ENCODE measurements at regions not wholly inside any gene's neighbourhood (a gene's known extent, or its start where the extent isn't known, plus 50 kb on each side); places are given as distances from the start of the nearest gene placed in this dataset.
"Not testable (repeated sequence)": the region's sequence is repeated elsewhere in the genome, so short reads cannot be mapped to it uniquely, and the experiment has no call there.

DNA sequence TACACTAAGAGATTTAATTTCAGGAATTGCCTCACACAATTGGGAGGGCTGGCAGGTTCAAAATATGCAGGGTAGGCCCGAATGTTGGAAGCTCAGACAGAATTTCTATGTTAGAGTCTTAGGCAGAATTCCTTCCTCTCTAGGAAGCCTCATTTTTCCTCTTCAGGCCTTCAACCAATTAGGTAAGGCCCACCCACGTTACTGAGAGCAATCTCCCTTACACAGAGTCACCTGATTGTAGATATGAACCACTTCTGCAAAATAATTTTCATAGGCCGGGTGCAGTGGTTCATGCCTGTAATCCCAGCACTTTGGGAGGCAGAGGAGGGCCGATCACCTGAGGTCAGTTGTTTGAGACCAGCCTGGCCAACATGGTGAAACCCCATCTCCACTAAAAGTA, 50.2 kb upstream of the HIVEP1 start:
- DNase-seq = no peak

DNA sequence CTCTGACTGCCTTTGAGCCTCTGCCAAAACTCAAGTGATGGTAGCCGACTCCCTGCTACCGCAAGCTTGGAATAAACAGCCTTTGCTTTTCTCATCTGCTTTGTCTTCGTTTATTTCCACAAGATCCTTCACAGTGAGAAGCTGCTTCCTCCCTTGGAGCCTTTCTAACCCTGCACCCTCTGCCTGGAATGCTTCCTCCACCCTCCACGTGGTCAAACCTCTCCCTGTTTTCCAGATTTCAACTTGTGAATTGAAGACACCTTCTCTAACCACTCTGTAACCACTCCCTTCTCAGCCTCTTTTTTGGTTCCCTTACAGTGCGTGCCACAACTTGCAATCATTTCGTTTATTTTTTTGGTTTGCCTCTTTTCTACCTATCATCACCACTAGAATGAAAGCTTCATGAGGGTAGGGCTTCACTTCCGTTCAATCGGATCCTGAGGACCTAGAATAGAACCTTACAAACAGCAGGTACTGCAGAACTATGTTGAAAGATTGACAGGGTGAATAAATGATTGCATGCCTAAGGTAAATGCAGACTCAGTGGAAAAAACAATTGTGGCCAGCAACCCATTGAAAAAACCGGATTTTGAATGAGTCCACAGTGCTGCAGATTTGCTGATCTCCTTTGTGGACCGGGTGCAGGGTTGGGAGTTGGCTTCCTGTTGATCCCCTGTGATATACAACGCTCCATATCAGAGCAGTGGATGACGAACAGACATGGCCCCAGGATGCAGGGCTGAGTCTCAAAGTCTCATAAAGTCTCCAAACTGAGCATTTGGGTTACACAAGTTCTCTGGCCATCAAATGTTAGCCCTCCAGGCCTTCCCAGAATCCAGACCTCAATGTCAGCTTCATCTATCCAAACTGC, 51.0 kb upstream of the HIVEP1 start:
- no peak for DNase-seq

DNA sequence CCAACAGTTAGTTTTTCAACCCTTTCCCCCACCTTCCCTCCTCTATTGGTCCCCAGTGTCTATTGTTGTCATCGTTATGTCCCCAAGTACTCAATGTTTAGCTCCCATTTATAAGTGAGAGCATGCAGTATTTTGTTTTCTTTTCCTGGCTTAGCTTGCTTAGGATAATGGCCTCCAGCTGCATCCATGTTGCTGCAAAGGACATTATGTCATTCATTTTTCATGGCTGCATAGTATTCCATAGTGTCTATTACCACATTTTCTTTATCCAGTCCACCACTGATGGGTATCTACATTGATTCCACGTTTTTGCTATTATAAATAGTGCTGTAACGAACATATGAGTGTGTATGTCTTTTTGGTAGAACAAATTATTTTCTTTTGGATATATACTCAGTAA, 55.3 kb upstream of the HIVEP1 start:
- DNase-seq = no peak

DNA sequence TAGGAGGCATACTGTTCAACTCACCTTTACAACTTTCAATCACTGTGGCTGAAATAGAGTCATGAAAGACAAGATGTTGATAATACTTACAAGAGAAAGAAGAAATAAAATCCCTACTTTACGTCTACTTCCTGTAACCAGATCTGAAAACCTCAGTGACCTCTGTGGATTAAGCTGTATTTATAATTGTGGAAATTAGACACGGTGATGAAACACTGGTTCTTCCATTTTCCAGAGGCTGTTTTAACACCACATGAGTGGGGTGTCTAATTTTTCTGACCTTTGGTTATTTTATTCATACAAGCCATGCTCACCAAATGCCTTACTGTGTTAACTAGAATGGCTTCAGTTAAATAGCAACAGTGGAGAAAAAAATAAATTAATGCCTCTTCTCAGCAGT, 58.5 kb upstream of the HIVEP1 start:
- no peak for DNase-seq

DNA sequence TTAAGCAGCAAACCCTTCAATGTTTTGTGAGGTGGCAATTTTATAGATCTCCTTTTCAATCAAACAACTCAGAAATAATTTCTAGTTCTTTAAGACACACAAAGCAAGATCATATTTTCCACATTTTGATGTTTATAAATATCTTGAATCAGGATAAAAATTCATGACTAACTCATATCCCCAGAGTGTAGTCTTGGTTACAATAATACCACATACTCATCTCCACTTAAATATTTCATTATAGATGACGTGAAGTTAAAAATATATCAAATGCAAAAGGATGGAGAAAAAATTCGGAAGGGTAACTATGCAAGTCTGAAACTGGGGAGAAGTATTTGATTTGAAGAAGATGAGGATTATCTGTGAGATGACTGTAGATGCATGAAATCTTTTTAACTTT, 59.8 kb upstream of the HIVEP1 start:
- DNase-seq = no peak

DNA sequence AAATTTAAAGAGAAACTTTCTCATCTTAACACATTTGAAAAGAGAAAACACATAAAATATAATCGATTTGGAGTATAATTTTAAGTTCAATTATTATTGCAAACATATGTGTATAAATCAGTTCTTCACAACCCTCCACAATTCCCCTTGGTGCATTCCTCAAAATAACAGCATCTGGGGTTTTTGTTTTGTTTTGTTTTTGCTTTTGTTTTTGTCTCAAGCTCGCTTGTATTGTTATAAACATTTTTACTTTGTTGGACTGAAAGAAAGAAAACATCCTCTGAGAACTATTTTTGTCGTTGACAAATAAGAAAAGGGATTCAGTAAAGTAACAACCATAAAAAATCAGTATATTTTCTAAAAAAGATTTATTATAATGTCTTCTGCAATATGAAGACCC, 60.2 kb upstream of the HIVEP1 start:
- no peak for DNase-seq

DNA sequence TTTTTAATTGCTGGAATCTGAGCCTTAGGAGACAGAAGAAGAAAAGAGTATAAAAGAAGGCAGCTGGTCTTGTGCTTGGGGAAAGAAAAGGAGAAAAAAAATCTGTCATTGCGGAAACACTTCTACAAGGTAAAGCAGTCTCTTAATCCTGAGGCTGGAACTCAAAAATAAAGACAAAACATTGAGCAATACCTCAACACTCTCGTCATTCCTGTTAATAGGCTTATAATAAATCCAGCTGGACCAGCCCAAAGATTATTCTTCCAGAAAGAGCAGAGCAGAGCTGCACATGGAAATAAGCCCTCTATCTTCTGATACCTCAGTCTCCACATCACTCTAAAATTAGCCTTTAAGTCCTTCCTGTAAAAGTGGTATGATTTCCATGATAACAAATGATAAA, 62.0 kb upstream of the HIVEP1 start:
- no peak for DNase-seq

DNA sequence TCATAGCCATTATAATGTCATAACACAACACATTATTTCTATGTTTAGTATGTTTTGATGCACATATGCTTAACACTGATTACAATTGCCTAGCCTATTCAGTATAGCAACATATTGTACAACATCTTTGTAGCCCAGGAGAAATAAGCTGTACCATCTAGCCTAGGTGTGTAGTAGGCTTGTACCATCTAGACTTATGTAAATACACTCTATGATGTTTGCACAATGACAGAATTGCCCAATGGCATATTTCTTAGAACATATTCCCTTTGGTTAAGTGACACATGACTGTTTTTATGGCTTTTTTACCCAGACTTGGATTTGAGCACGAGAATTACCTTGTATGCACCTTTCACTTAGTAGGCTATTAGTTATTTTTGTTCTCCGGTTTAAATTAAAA, 64.5 kb upstream of the HIVEP1 start:
- no peak for DNase-seq

DNA sequence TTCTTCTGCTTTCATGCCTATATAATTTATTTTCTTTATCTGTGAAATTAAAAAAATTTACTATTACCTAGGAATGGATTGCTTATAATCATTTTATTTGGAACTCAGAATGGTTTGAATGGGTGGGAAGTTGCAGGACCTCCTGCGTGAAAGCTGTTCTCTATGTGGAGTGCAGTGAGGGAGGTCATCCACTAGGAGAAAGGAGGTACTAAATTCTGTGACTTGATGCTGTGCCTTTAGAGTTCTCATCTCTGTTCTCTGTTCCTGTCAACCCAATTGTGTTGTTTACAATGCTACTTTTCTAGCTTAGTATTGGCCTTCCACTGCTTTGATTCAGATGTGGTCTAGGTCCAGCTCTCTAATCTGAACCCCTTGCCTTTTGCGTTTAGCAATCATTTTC, 65.0 kb upstream of the HIVEP1 start:
- DNase-seq = no peak

DNA sequence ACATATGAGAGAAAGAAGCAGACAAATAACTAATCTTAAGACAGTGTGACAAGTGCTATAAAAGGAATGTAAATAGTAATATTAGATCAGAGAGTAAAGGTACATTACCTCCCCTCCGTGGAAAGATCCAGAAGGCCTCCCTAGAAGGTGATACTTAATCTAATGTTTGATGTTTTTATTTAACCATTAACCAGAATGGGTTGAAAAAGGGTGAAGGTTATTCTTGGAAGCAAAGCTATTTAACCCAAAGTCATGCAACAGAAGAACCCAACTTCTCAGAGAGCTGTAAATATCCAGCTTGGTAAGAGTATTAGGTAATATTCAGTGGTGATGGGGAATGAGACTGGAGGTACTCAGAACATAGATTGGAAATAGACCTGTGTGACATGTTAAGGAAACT, 68.0 kb upstream of the HIVEP1 start:
- no peak for DNase-seq

DNA sequence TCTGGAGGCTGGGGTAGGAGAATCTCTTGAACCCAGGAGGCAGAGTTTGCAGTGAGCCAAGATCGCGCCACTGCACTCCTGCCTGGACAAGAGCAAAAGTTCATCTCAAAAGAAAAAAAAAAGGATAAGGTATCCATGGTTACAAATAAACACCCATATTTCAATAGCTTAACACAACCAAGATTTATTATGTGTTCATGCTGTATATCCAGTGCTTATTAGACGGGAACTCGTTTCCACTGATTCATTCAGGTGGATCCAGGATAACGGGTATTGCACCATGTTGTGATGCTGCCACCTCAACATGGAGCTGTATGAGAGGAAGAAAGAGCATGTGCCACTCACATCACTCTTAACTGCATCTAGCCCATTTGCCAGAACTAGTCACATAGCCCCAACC, 69.1 kb upstream of the HIVEP1 start:
- DNase-seq = no peak

DNA sequence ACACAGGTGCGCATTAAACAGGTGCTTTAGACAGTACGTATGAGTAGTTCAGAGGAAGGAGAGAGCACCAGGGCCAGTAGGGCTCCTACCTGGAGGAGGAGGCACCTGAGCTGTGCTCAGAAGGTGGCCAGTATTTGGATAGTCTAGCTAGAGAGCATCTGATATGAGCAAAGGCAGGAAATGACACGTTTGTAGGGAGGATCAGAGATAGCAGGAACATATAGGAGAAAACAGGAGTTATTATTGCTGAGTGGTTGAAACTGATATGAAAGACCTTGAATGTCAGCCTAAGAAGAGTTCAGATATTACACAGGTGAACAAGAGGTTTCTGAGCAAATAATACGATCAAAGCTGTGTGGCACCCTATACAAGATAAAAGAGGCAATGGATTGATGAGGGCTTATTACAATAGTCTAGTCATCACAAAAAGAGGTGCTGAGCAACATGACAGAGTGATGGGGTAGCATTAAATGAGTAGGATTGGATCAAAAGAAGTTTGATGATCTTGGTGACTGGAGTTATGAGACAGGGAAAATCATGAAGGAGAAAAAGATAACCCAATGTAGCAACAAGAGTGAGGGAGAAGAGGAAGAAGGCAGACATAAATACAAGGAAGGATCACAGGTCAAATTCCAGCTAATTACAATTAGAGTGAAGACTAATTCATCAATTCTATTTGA, 69.8 kb upstream of the HIVEP1 start:
- no peak for DNase-seq

DNA sequence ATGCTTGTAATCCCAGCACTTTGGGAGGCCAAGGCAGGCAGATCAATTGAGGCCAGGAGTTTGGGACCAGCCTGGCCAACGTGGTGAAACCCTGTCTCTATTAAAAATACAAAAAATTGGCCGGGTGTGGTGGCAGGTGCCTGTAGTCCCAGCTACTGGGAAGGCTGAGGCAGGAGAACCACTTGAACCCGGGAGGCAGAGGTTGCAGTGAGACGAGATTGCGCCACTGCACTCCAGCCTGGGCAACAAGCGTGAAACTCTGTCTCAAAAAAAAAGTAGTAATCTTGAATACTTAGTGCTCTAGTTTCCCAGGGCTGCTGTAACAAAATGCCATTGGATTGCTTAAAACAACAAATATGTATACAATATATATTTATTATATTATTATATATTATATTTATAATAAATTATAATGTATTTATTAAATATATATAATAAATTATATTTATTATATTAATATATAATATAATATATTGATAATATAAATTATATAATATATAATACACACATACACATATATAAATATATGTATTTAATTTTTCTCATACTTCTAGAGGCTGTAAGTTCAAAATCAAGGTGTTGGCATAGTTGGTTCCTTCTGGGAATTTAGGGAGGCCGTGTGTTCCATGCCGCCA, 71.5 kb upstream of the HIVEP1 start:
- DNase-seq = not testable (repeated sequence)

DNA sequence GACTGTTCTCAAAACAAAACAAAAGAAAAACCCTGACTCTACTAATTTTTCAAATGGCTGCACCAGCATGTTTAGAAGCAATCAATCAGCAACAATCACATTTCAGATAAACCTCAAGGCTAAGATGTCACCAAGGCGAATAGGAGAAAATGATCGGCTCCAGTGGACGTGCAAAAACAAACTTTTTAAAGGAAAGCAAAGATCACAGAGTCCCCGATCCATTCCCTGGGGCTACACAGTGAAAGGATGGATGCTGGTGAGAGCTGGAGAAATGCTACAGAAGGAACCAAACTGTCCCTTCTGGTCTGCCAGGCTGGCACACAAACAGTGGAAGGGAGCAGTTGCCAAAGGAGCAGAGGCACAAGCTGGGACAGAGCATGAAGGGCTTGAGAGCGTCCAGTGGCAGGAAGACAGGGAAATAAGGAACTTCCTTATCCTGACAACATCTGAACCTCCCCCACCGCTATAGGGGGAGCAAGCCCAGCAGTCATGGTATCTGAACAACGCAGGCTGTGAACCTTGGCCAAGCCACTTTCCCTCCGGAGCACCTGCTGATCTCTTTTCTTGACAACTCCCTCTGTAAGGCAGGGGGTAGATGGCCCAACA, 73.7 kb upstream of the HIVEP1 start:
- no peak for DNase-seq

DNA sequence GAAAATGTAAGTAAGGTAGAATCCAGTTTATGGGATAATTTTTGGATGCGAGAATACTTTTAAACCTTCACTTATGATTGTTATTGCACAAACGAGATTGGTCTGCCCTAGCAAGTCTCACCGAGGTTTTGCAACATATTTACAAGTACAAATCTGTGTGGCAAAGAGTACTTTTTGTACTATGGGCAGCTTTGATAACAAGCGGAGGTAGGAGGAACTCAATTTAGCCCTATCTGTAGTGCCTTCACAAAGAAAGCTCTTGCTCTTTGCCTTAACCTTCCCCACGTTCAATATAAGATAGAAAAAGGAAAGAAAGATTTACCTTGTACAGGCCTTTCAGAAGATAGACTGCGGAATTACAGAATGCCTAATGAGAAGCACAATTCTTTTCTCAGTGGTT, 77.5 kb upstream of the HIVEP1 start:
- no peak for DNase-seq

DNA sequence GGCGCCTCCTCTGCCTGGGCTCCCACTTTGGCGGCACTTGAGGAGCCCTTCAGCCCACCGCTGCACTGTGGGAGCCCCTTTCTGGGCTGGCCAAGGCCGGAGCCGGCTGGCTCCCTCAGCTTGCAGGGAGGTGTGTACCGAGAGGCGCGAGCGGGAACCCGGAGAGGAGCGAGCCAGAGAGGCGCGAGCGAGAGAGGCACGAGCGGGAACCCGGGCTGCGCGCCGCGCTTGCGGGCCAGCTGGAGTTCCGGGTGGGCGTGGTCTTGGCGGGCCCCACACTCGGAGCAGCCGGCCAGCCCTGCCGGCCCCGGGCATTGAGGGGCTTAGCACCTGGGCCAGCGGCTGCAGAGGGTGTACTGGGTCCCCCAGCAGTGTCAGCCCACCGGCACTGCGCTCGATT, 79.2 kb upstream of the HIVEP1 start:
- DNase-seq = not testable (repeated sequence)

DNA sequence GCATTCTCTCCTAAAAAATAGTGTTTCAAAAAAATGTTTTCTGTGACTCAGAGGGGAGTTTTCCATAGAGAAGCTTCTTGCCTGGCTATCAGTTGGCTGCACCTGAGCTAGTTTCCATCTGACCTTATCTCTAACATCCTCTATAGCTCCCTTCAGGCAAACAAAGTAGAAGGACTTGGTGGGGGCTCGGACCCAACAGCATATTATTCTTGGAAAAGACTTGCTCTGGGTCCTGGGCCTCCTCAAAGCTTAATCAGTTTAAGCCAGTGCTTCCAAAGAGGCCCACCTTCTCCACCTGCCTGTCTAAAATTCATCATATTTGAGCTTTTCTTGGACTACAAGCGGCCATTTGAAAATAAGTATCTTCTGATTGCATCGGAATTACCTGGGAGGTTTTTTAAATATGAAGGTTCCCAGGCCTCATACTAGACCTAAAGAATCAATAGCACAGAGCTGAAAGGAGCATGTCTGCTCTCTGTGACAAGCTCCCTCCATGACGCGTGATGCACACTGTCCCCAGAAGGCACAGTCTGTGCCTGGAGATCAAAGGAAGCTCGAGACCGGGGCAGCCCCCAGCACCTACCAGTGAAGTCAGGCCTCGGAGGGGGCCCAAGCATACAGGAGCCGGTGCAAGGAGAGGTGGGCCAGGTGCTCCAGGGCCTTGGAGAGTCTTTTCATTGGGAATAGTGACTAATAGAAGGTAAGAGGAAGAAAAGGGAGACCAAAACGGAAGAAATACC, 80.6 kb upstream of the HIVEP1 start:
- no peak for DNase-seq

DNA sequence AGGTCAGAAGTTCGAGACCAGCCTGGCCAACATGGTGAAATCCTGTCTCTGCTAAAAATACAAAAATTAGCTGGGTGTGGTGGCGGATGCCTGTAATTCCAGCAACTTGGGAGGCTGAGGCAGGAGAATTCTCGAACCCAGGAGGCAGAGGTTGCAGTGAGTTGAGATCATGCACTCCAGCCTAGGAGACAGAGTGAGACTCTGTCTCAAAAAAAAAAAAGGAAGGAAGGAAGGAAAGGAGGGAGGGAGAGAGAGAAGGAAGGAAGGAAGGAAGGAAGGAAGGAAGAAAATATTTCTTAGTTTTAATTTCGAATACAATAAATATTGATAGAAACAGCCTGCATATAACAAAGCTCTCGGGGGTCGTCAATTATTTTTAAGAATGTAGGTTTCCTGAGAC, 81.3 kb upstream of the HIVEP1 start:
- DNase-seq = not testable (repeated sequence)

DNA sequence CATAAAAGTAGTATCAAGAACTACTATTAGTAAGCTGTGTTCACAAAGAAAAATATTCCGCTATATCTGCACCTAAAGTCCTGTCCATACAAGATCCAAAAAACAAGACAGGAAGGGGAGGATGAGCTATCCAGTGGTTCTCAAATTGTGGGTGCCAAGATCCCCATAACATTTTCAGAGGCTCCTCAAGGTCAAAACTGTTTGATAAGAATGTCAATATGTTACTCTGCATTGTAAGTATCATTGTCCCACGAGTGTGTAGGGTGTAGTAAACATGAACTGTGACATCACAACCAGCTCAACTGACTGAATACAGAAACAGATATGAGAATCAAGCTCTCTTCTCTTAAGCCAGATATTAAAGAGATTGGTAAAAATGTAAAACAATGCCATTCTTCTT, 81.9 kb upstream of the HIVEP1 start:
- no peak for DNase-seq

DNA sequence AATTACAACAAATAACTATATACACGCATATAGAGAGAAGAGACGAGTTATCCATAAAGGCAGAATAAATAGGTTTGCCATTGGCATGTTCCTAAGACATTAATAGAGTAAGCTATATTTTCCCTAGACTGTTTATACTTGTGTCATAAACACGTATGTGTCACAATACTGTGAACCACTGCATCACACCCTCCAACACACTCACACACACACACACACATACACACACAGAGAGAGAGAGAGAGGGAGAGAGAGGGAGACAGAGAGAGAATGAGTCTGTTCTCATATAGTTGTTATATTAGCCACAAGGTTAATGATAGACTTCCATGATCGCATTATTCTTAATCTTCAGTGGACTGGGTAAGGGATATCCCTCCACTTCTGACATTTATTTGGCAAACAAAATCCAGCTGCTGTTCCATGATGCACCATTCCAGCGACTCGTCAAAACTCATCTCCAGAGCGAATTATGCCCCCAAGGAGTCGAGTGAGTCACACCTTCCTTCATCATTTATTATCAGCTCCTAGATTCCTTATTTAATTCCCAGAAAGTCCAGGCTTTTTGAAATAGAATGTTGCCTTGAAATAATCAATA, 82.8 kb upstream of the HIVEP1 start:
- DNase-seq = no peak

DNA sequence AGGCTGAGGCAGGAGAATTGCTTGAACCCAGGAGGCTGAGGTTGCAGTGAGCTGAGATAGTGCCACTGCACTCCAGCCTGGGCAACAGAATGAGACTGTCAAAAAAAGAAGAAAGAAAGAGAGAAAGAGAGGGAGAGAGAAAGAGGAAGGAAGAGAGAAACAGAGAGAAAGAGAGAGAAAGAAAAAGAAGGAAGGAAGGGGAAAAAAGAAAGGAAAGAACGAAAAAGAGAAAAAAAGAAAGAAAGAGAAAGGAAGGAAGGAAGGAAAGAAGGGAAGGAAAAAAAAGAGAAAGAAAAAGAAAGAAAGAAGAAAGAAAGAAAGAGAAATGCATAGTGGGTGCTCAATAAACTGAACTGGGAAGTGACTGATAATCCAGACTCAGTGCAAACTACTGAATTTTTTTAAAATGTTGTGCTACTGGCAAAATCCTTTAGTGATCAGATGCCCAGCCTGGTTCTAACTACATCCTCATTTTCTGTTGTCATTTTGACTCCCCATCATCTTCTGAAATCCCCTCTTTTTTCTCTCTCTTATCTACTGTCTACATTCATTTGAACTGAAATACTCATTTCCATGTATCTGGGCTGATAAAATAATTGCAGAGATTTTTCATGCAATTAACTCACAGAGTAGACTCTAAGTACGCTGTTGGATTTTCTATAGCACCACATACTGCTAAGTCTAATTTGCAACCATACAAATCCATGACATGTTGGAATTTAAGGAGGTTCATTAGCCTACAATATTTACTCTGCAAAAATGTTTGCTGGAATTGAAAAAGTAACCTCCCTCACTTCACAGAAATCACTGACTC, 85.3 kb upstream of the HIVEP1 start:
- DNase-seq = no peak

DNA sequence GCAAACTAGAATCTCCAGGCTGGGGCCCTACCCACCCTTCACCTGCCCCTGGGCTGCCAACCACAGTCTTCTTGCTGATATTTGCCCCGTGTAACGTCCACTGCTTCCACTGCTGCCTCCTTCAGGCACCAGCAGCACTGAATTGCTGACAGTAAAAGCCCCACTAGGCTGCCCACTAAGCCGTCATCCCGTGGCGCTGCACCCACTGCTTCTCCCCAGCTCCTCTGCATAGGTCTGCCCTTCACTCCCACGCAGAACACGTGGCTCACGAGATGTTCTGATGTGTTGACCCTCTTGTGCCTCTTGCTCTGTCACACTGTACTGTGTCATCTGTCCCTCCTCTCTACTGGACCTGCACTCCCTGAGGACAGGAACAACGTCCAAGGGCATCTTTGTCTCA, 86.3 kb upstream of the HIVEP1 start:
- no peak for DNase-seq
